K562 (cell line): ENCODE measurements at regions not wholly inside any gene's neighbourhood (a gene's known extent, or its start where the extent isn't known, plus 50 kb on each side); places are given as distances from the start of the nearest gene placed in this dataset.

Experiments used
- ATAC-seq: fragments of 200-7000 bp; cut with Tn5 transposase; 3 replicates; pipeline ENCODE4 v1.9.1; 2020; ENCODE audit warnings: moderate library complexity
- BruUV-seq: library from RNA; stranded (reverse); fragments of 400-500 nt; replicated peaks from 2 replicates; lab custom pipeline; 2021; lab: Mats Ljungman, UMichigan
- CTCF ChIA-PET: fragments of 300-600 bp; formaldehyde crosslinking; extraction: SDS; loops from one replicate; lab custom pipeline; 2021; ENCODE audit warnings: low intra/inter-chr PET ratio; lab: Yijun Ruan, JAX
- POLR2A ChIA-PET: fragments of 300-600, 350-650 bp; sonication (Branson Sonifier 250); formaldehyde crosslinking; extraction: SDS; loops from one replicate; lab custom pipeline; 2021; ENCODE audit warnings: antibody characterized with exemption, inconsistent platforms; lab: Yijun Ruan, JAX
- DNase-seq, 4 experiments: peaks; one replicate each; pipeline versions ENCODE4 v3.0.0 to v3.0.0-alpha.2; 2011 to 2018; ENCODE audit warnings: low spot score in 3 of 4, mixed read lengths in 3 of 4; ENCODE audit errors: extremely low read depth in 1 of 4
- FAIRE-seq: peaks from 2 replicates; lab custom pipeline; 2011; peaks lifted over from hg19 to GRCh38; lab: Jason Lieb, UNC
- H2AFZ ChIP-seq: 2 replicates; pipeline ENCODE4 v1.6.0; 2011; ENCODE audit warnings: low read depth, low read length, control low read depth, inconsistent platforms
- H3K27ac ChIP-seq: fragments of 200-600 bp; 3 replicates; pipeline ENCODE4 v1.8.0; 2011; ENCODE audit warnings: low read depth, mild to moderate bottlenecking, control low read depth, inconsistent platforms, low read length, moderate library complexity, mixed read lengths; ENCODE audit errors: extremely low read depth
- H3K27me3 ChIP-seq, 2 experiments: fragments of 300-600 bp in 1 of 2; 2 replicates in 1 of 2; 3 replicates in 1 of 2; pipeline versions ENCODE4 v1.6.0 to v1.8.0; 2011; ENCODE audit warnings: inconsistent platforms in 2 of 2, low read length in 2 of 2, mild to moderate bottlenecking in 1 of 2, mixed read lengths in 1 of 2, moderate library complexity in 1 of 2; ENCODE audit not compliant: control insufficient read depth in 2 of 2, insufficient read depth in 2 of 2
- H3K36me3 ChIP-seq: fragments of 300-600 bp; 3 replicates; pipeline ENCODE4 v1.8.0; 2011; ENCODE audit warnings: mild to moderate bottlenecking, low read length, inconsistent platforms; ENCODE audit not compliant: control insufficient read depth, insufficient read depth
- H3K4me1 ChIP-seq, 2 experiments: fragments of 200-600 bp in 1 of 2; replicated peaks in 1 of 2; 2 replicates in 1 of 2; 3 replicates in 1 of 2; pipeline versions ENCODE4 v1.5.1 to v1.8.0; 2011; ENCODE audit warnings: inconsistent platforms in 2 of 2, low read length in 2 of 2, mild to moderate bottlenecking in 1 of 2, mixed read lengths in 1 of 2, moderate library complexity in 1 of 2; ENCODE audit not compliant: control insufficient read depth in 2 of 2, insufficient read depth in 2 of 2
- H3K4me2 ChIP-seq: 2 replicates; pipeline ENCODE4 v1.6.1; 2011; ENCODE audit warnings: low read length, control low read depth, inconsistent platforms, mixed read lengths; ENCODE audit not compliant: insufficient read depth
- H3K4me3 ChIP-seq: fragments of 200-600 bp; sonication (generic), shearing (Covaris generic); 2 replicates; pipeline ENCODE4 v1.5.1; 2016; ENCODE audit warnings: control low read depth, inconsistent platforms
- H3K79me2 ChIP-seq: fragments of 200-600 bp; 3 replicates; pipeline ENCODE4 v1.8.0; 2011; ENCODE audit warnings: low read length, inconsistent platforms; ENCODE audit not compliant: control insufficient read depth, insufficient read depth
- H3K9ac ChIP-seq, 2 experiments: 2 replicates each; pipeline versions ENCODE4 v1.6.0 to v1.6.1; 2011; ENCODE audit warnings: low read depth in 2 of 2, low read length in 2 of 2, control low read depth in 1 of 2, inconsistent platforms in 1 of 2, mild to moderate bottlenecking in 1 of 2, mixed read lengths in 1 of 2; ENCODE audit not compliant: insufficient read depth in 1 of 2
- H3K9me1 ChIP-seq: one replicate; pipeline ENCODE4 v1.6.0; 2011; ENCODE audit warnings: inconsistent platforms, mild to moderate bottlenecking, low read length, moderate library complexity; ENCODE audit not compliant: control insufficient read depth, insufficient read depth
- H3K9me3 ChIP-seq: replicated peaks from 2 replicates; pipeline ENCODE4 v1.5.1; 2011; ENCODE audit warnings: low read depth, low read length, inconsistent platforms; ENCODE audit not compliant: control insufficient read depth, insufficient read depth
- H4K20me1 ChIP-seq: replicated peaks from 2 replicates; pipeline ENCODE4 v1.6.1; 2011; ENCODE audit warnings: low read length, inconsistent platforms, mixed read lengths; ENCODE audit not compliant: control insufficient read depth, insufficient read depth
- ASH1L ChIP-seq: fragments of 450-650 bp; IDR thresholded peaks from 2 replicates; pipeline ENCODE4 v1.6.1; 2018; ENCODE audit warnings: borderline replicate concordance, mild to moderate bottlenecking, low read depth; ENCODE audit not compliant: partially characterized antibody
- CBX3 ChIP-seq, 2 experiments: IDR thresholded peaks; 1 replicate in 1 of 2; 2 replicates in 1 of 2; pipeline ENCODE4 v1.6.1; 2012; ENCODE audit warnings: inconsistent platforms in 2 of 2, low read length in 2 of 2, borderline replicate concordance in 1 of 2, control low read depth in 1 of 2
- ETV5 ChIP-seq: sonication (generic); formaldehyde crosslinking; IDR thresholded peaks from 2 replicates; pipeline ENCODE4 v1.4.0; 2020; ENCODE audit warnings: low read depth, mild to moderate bottlenecking, missing genetic modification reagents
- ETV6 ChIP-seq, 3 experiments: fragments of 150-350 bp in 1 of 3; sonication (generic) in 1 of 3; formaldehyde crosslinking in 1 of 3; IDR thresholded peaks; 2 replicates each; pipeline versions ENCODE4 v1.6.1 to v1.8.0; 2014 to 2022; ENCODE audit warnings: borderline replicate concordance in 2 of 3, low read depth in 2 of 3, antibody characterized with exemption in 1 of 3, low read length in 1 of 3, mild to moderate bottlenecking in 1 of 3, missing genetic modification reagents in 1 of 3
- MIER1 ChIP-seq: fragments of 450-650 bp; IDR thresholded peaks from 2 replicates; pipeline ENCODE4 v1.6.1; 2016; ENCODE audit warnings: antibody characterized with exemption, mild to moderate bottlenecking, low read depth
- POLR2B ChIP-seq: fragments of 450-650 bp; IDR thresholded peaks from 2 replicates; pipeline ENCODE4 v1.6.1; 2018; ENCODE audit warnings: low read depth; ENCODE audit not compliant: partially characterized antibody
- TCF15 ChIP-seq: fragments of 250-450 bp; sonication (Bioruptor Pico); IDR thresholded peaks from 2 replicates; pipeline ENCODE4 v1.8.0; 2022; ENCODE audit warnings: moderate library complexity, mild to moderate bottlenecking, inconsistent platforms
- ZNF143 ChIP-seq: sonication (generic); formaldehyde crosslinking; IDR thresholded peaks from 2 replicates; pipeline ENCODE4 v1.9.0; 2022; ENCODE audit warnings: mild to moderate bottlenecking, missing genetic modification reagents
- ZNF77 ChIP-seq: fragments of 250-450 bp; sonication (Bioruptor Pico); IDR thresholded peaks from 2 replicates; pipeline ENCODE4 v1.5.0; 2020
- in situ Hi-C: fragments of 300-500 bp; cut with MboI; formaldehyde crosslinking; loops from 4 replicates; pipeline ENCODE4 v1.15.0; 2018; ENCODE audit warnings: inconsistent platforms, mixed read lengths
- intact Hi-C: fragments of 100-400 bp; cut with micrococcal nuclease; formaldehyde crosslinking; loops from 2 replicates; pipeline ENCODE4 v1.14.2; 2022

DNA sequence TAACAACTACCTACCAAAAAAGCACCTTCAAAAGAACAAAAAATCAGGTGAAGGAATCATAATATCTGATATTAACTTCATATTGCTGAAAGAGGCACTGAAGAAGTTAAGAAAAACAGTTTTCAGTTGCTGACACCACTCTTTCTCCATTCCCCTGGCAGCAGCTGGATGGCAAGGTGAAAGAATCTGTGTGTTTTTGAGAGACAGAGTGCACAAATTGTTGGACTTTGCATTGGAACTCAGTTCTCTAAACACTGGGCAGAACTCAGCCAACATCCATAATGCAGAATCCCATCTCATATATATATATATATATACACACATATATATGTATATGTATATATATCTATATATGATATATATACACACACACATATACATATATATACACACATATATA is 408.3 kb upstream of the MAGEC2 start:
- no TSS peak for BruUV-seq
- no peaks in the 10 kb centered on the region for H3K36me3 ChIP-seq
- no peaks in the 10 kb centered on the region for H3K9me1 ChIP-seq
- H2AFZ ChIP-seq = no peak overlapping the region
- H3K79me2 ChIP-seq = no peaks in the 10 kb centered on the region
- ChIA-PET POLR2A (no interaction called here), CTCF (no interaction called here)
- no peak overlapping the region for H3K27ac ChIP-seq
- H3K4me3 ChIP-seq = no peak overlapping the region
- H4K20me1 ChIP-seq = no peaks in the 10 kb centered on the region
- TF ChIP-seq ETV5 (CRISPR knock-in tag) = no peak
- TF ChIP-seq ETV6 (IDR thresholded peaks at IDR 0.05; ENCODE audit: borderline replicate concordance in 1 of 2, low read depth in 2 of 2, low read length in 1 of 2) = no peak
- TF ChIP-seq ETV6 (CRISPR knock-in tag; IDR thresholded peaks at IDR 0.05; ENCODE audit: borderline replicate concordance) = no peak
- TF ChIP-seq ASH1L = no peak
- no peak for TF ChIP-seq MIER1
- no peak for TF ChIP-seq POLR2B
- no peak for TF ChIP-seq TCF15
- no peak for TF ChIP-seq ZNF143
- TF ChIP-seq CBX3 (IDR thresholded peaks at IDR 0.05; ENCODE audit: borderline replicate concordance in 1 of 2, low read length in 2 of 2) = no peak
- no peak for TF ChIP-seq ZNF77 (CRISPR knock-in tag)
- in situ Hi-C loops (no loop called here), intact Hi-C loops (no loop called here)
- H3K9me3 ChIP-seq = no peaks in the 10 kb centered on the region; the same call in none of the 2 replicates
- no peak overlapping the region for H3K4me2 ChIP-seq
- no peak for FAIRE-seq
- H3K27me3 ChIP-seq = no peaks in the 10 kb centered on the region
- no peak for ATAC-seq
- no peaks in the 10 kb centered on the region for H3K4me1 ChIP-seq
- no peak for DNase-seq
- H3K9ac ChIP-seq = no peak overlapping the region
